ENCODE measurements at regions not wholly inside any gene's neighbourhood (a gene's known extent, or its start where the extent isn't known, plus 50 kb on each side); places are given as distances from the start of the nearest gene placed in this dataset.

DNA sequence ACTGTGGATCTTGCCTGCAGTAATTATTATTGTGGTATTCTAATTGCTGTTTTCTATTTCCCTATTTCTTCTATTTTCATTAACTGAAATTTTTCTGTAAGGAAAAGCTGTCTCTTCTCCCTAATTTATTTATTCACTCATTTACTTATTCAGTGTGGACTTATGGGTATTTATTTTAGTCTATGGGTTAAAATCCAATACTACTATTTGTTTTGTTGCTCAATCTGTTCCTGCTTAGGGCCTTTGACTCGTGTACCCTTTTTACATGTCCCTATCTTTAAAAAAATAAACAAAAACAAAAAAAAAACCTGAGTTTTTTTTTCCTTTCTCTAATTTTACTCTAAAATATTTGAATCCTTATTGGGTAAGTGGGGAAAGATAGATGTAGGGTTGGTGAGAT is 166.2 kb upstream of the IVNS1ABP start:
- Mint-ChIP-seq H3K4me3 (no peak overlapping the region), H3K36me3 (no peaks in the 10 kb centered on the region), H3K4me1 (peaks cover 36% of the 10 kb centered on the region), H3K9me3 (no peaks in the 10 kb centered on the region), H3K27ac (no peak overlapping the region), H3K27me3 (ENCODE audit: low read depth) (no peaks in the 10 kb centered on the region)
- TF ChIP-seq CTCF (IDR thresholded peaks at IDR 0.05; ENCODE audit: unreplicated experiment) = no peak
- no peak for DNase-seq (ENCODE audit: low spot score in 2 of 2, unreplicated experiment in 2 of 2)

DNA sequence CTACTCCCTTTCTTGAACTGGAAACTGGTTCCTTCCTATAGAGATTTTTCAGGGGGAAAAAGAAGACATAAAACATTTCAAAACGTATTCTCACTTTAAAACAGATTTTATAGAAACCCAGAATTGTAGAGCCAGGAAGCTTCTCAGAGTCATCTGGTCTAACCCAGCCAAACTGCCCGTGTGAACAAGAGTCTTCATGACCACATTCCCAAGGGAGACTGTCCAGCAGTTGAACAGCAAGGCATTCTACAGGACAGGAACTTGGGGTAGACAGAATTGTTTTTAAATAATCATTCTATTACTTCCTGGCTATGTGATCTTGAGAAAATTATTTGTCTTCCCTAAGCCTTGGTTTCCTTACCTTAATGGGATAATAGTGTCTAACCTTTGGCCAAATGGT is 163.5 kb upstream of the IVNS1ABP start:
- no peak overlapping the region for H3K4me3 Mint-ChIP-seq
- no peaks in the 10 kb centered on the region for H3K9me3 Mint-ChIP-seq
- no peaks in the 10 kb centered on the region for H3K36me3 Mint-ChIP-seq
- TF ChIP-seq CTCF (IDR thresholded peaks at IDR 0.05; ENCODE audit: unreplicated experiment) = no peak
- no peak for DNase-seq (ENCODE audit: low spot score in 2 of 2, unreplicated experiment in 2 of 2)
- H3K27ac Mint-ChIP-seq = no peak overlapping the region
- peaks cover 12% of the 10 kb centered on the region for H3K4me1 Mint-ChIP-seq
- H3K27me3 Mint-ChIP-seq (ENCODE audit: low read depth) = no peaks in the 10 kb centered on the region

GRCh38 chr1:185479796-185480195 is 162.8 kb upstream of the IVNS1ABP start:
- TF ChIP-seq CTCF (IDR thresholded peaks at IDR 0.05; ENCODE audit: unreplicated experiment) = no peak
- Mint-ChIP-seq H3K9me3 (no peaks in the 10 kb centered on the region), H3K4me1 (peaks cover 11% of the 10 kb centered on the region), H3K36me3 (no peaks in the 10 kb centered on the region), H3K27me3 (ENCODE audit: low read depth) (no peaks in the 10 kb centered on the region), H3K4me3 (no peak overlapping the region), H3K27ac (no peak overlapping the region)
- no peak for DNase-seq (ENCODE audit: low spot score in 2 of 2, unreplicated experiment in 2 of 2)

- no peak overlapping the region for H3K4me3 Mint-ChIP-seq
- H3K27me3 Mint-ChIP-seq (ENCODE audit: low read depth) = no peaks in the 10 kb centered on the region
- no peaks in the 10 kb centered on the region for H3K9me3 Mint-ChIP-seq
- DNase-seq (ENCODE audit: low spot score in 2 of 2, unreplicated experiment in 2 of 2) = no peak
- H3K36me3 Mint-ChIP-seq = no peaks in the 10 kb centered on the region
- no peak for TF ChIP-seq CTCF (IDR thresholded peaks at IDR 0.05; ENCODE audit: unreplicated experiment)
- H3K27ac Mint-ChIP-seq = no peak overlapping the region
- H3K4me1 Mint-ChIP-seq = peaks cover 4% of the 10 kb centered on the region
Measured at GRCh38 chr1:185478877-185479276, 161.8 kb upstream of the IVNS1ABP start.

GRCh38 chr1:185477638-185478580 is 160.9 kb upstream of the IVNS1ABP start:
- TF ChIP-seq CTCF (IDR thresholded peaks at IDR 0.05; ENCODE audit: unreplicated experiment) = no peak
- H3K9me3 Mint-ChIP-seq = no peaks in the 10 kb centered on the region
- no peak overlapping the region for H3K27ac Mint-ChIP-seq
- no peak overlapping the region for H3K4me3 Mint-ChIP-seq
- no peak for DNase-seq (ENCODE audit: low spot score in 2 of 2, unreplicated experiment in 2 of 2)
- peaks cover 9% of the 10 kb centered on the region for H3K4me1 Mint-ChIP-seq
- H3K27me3 Mint-ChIP-seq (ENCODE audit: low read depth) = no peaks in the 10 kb centered on the region
- no peaks in the 10 kb centered on the region for H3K36me3 Mint-ChIP-seq
